DMS53 (cell line): ENCODE measurements at regions not wholly inside any gene's neighbourhood (a gene's known extent, or its start where the extent isn't known, plus 50 kb on each side); places are given as distances from the start of the nearest gene placed in this dataset.

ENCODE experiments used
- DNase-seq: peaks from one replicate; lab custom pipeline; 2025; lab: John Stamatoyannopoulos, UW

DNA sequence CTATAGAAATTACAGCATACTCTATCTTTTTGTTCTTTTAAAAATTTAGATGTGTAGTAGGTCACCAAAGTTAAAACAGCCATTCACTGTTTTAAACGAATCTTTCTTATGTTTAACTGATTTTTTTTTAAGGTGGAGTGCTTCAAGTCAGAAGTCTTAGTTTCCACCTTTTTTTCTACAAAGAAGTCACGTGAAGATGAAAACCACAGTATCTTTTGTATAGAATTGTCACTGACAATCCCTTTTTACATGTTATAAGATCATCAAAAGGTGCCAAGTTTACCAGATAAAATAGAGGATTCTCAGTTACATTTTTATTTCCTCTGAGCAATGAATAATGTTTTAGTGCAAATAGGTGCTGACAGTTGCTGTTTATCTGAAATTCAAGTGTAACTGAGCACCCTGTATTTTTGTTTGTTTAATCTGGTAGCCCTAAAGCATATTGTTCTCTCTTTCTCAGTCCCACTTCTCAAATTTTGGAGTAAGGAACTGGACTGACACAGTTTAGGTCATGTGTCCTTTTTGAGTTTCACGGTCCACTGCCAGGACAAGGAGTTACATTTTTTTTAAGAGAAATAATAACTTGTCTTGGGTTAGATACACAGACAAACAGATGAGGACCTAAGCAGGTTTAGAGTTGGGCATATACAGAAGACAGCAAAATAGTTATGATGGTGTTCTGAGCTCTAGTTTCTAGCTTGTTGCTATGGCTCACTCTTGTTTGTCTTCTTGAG lies 233.2 kb upstream of the MBL2 start:
- peak; percentile 72 for DNase-seq

DNA sequence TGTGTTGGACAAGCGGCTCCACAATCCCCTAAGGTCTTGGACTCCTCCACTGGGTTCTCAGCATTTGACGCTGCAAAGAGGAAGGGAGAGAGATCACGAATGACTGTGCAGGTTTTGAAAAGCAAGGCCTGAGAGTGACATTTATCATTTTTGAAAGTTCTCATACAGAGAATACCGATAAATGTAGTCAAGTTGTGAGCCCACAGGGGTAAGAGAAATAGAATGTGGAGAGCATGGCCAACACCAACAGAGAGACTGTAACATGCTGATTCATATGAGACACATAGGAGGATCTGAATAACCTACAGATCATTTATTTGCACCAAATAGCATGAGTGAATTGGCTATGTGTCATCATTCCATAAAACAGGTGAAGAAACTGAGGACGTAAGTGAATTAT lies 230.5 kb upstream of the MBL2 start:
- no peak for DNase-seq

DNA sequence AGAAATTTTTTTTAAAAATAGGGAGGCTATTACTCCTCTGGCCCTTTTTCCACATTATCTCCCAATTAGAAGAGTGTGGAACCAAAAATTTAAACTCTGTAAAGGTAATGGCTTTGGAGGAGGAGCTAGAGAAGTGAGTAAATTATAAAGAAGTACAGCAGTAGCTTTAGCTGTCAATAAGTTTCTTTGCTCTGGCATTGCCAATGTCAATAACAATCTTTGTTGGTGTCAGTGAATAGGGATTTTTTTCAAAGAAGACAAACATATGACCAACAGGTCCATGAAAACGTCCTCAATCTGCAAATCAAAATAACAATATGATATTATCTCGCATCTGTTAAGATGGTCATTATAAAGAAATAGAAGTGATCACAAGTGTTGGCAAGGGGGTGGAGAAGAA lies 227.1 kb upstream of the MBL2 start:
- peak; percentile 30 for DNase-seq

DNA sequence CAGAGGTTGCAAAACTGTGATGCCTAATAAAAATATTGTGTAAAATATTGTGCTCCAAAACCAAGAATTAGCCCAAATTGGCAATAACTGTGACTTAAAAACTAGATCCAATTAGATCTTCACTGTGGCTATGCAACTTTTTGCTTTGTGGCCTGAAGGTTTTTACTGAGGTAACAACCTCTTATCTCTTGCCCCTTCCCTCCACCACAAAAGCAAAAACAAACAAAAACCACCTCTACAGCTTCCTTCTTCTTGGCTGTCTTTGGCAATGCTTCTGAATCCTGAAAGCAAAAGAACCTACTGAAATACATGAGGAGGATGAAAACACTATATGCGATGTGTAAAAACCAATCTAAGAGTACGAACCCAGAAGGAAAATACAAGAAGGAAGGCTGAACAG lies 226.7 kb upstream of the MBL2 start:
- peak; percentile 16 for DNase-seq

DNA sequence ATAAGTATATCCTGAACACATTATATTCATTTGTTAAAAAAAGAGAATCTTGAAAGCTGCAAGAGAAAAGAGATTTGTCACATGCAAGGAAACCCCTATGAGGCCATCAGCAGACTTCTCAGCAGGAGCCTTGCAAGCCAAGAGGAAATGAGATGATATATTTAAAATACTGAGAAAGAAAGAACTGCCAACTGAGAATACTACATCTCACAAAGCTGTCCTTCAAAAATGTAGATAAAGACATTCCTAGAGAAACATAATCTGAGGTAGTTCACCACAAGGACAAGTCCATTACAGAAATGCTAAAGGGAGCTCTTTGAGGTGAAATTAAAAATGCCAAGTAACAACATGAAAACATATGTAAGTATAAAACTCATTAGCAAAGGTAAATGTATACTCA lies 224.4 kb upstream of the MBL2 start:
- DNase-seq, result no peak

DNA sequence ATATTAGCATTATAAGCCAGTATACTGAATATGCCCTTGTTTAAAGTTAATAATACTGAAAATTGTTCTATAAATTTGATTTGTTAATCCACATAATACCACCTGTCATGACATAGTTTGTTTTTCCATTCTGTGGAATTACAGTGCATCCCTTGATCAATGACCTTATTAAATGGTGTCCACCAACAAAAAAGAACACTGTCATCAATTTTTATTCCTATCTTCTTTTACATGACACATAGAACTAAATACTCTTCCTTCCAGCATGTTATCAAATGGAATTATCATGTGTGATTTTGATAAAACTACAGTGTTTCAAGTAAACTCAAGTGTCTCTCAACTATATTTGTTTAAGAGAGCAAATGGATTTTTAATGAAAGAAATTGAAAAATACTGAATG lies 221.8 kb upstream of the MBL2 start:
- DNase-seq, result no peak

DNA sequence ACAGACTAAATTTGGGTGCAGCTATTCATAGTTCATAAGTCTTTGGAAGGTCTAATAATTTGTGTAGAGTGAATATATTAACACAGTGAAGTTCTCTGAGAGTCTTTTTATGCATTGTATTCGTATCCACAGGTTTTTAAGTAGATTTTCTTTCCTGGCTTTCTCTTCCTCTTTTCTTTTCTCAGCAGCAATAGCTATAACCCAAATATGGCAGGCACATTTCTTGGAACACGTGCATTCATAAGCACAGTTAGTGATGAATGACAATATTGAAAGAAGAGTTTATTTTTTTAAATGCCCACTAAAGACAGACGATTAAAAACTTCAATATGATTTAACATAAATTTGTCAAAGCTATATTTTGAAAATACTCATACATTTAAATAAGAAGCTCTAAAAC lies 220.5 kb upstream of the MBL2 start:
- no peak for DNase-seq

DNA sequence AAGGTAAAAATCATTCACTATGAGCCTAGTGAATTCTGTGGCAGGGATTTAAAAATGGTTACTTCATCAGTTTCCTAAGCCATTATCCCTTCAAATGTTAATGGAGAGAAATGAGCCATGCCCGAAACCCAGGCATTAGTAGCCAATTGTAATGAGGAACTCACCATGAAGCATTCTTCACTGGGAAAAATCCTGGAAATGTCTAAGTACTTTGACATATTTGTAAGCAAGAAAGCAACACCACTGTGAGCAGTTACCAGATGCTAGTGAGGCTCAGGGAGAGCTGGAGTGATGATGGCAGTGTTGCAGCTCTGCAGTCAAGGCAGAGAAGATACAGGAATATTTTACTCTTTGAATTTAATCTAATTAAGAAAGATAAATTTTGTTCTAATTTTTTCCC lies 220.0 kb upstream of the MBL2 start:
- DNase-seq, result no peak

DNA sequence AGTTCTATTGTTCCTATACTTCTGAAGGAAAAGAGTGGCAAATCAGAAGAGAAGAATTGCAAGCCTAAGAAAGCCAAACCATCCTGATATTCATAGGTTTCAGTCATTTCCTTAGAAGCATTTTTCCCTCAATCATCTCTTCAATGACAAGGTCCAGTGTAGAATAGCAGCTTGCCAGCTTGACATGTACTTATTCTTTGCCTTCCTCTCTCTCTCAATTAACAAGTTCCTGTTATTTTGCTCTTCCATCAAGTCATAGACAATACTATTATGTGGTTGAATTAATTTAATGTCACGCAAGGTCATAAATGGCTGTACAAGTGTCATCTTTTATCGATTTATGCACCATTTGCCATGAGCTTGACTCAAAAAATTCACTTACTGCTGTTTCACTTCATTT lies 216.3 kb upstream of the MBL2 start:
- DNase-seq, result no peak

DNA sequence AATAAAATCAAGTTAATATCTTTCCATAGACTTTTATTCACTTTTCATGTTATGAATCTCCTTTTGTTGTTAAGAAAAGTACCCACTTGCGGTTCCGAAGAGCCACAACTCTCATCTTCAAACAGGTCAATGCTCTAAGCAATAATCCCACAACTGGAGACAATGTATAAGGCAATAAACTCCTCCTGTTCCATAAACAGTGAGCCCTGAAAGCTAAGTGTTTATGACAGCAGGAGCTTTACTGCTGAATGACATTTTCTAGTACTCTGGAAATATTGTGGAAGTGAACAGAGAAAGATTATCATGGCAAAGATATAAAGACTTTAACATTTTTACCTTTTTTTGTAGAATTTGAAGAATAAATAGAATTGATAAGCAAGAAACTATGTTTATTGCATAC lies 213.5 kb upstream of the MBL2 start:
- DNase-seq, result no peak

DNA sequence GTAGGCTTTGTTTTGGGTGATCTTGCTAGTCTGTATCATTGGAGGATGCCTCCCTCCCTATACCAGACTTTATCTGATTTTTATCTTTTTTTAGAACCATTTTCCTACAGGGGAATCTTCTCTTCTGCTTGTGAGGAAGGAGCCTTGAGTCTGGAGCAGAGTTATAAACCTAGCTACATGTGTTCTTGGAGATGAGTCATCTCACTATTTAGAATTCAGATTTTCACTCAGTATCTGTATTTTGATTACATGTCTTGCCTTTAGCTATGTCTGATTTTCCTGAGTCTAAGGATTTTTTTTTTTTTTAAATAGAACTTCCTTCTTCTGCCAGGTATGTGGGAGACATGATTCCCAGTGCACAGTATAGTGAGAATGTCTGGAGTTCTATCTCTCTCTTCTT lies 211.6 kb upstream of the MBL2 start:
- no peak for DNase-seq

DNA sequence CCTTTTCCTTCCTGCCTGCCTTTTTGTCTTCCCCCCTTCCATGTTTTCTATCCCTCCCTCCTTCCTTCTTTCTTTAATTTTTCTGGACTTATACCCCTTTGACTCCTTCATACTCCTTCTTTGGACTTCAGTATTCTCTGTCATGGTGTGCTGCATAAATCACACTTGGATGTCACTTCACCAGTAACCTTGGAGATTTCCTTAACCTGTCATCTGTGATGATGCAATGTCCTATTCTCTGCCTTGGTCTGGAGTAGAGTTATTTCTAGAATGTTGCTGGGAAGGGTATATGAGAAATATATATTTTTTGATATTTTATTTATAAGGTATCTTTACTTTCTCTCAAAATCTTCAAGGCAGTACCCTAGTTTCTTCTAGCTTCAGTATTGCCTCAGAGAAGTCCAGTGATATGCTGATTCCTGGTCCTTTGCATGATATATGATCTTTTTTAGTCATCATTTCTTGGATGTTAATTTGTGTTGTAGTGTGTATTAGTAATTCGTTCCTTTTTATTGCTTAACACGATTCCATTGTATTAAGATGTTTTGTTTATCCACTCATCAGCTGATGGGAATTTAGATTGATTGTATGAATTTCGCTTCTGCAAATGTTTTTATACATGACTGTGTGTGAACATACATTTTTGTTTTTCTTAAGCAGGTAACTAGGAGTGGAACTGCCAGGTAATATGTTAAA lies 206.9 kb upstream of the MBL2 start:
- no peak for DNase-seq

DNA sequence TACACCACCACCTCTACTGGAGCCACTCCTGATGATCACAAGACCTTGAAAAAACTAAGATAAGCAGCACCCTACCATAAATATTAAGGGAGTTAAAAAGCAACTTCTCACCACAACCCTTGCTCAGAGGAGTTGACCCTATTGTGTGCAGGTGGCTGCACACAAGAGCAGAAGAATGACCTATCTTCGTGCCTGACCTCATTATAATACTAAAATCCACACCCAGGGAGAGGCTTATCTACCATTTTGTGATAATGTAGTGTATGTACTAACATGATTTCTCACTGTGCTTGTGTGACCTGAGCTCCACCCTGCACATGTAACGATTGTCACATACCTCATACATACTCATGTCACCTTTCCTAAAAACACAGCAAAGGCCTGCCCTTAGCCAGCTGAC lies 205.0 kb upstream of the MBL2 start:
- no peak for DNase-seq

DNA sequence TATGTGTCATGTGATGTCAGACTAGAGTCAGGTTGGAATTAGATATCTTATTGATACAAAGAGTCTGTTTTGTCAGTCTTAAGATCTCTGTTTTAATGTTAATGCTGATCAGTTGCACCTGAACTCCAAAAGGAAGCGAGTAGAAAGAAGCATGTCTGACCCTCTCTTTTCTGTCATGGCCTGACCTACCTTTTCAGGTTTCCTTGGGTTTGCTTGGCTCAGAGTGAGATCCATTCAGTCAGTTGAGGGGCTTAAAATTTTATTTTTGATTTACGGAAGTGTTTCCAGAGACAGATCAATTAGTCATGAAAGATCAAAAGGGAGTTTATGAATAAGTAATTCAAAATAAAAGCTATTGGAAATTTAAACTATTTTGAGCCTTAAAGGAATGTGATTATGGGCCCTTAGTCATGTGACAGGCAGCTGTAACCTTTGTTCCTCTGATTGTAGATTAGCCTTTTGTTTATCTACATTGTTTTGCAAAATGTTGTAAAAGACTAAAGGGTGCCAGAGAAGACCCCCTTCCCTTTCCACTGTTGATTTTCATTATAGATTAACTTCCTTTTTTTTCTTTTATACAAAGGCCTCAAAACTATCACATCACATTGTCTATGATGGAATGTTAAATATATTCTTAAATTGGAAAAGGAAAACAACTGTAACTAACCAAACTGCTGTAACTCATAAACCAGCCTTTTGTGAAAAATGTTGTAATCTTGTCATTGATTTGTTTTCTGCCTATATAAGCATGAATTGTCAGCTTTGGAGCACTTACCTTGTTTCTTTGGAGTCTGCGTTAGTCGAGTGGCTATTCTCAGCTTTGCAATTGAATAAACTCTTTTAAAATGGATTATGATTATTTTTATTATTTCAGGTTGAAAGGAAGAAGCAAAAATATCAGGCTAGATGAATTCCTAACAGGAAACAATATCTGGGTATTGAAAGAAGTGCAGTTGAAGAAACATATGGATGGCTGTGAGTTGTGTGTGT lies 195.5 kb upstream of the MBL2 start:
- no peak for DNase-seq

DNA sequence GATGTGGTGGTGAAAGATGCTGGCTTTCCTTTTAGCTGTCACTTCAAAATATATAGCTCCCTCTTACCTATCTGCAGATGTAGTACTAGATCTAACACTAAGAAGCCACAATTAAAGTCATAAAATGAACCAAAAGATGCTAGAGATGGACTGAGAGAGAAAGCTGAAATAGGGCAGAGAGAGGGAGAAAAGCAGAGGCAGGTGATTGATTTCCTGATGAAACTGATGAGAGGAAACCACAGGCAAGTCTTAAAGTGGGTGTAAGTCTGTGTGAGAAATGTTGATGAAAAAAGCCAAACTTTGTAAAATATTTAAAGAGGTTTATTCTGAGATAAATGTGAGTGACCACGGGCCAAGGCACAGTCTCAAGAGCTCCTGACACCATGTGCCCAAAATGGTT lies 194.3 kb upstream of the MBL2 start:
- no peak for DNase-seq

DNA sequence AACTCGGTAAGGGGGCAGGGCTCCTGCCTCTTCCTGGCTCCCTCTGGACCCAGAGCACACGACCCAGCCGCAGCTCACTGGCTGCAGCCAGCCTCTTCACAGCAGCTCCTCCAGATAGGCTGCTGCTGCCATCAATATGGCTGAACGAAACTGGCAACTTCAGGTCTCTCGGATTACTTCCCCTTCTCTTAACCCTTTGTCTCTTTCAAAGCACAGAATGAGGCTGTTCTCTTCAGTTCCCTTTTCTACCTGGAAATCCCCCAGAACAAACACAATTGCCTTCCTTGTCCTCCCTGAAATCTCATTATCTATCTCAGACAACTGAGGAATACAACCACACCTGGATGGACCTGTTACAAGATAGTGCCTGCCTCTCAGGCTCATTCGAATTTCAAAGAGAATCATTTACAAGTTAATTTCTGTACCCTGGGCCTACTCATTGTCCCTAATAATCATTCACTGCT lies 193.4 kb upstream of the MBL2 start:
- DNase-seq, result no peak

DNA sequence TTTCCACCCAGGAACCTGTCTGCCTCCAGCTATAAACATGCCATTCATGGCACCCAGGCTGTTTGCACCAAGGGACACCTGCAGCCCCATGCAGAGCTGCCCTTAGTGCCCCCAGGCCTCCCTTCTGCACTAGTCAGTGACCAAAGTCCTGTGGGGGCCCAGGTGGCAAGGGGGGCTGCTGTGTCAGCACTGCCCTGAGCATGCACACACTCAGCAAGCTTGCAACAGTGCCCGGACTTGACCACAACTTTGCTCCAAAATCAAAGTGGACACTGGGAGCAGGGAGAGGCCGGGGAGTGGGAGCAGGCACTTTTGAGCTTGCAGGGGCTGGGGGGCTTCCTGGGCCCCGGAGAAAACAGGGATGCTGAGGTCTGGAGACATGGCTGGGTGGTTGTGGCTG lies 192.9 kb upstream of the MBL2 start:
- no peak for DNase-seq

DNA sequence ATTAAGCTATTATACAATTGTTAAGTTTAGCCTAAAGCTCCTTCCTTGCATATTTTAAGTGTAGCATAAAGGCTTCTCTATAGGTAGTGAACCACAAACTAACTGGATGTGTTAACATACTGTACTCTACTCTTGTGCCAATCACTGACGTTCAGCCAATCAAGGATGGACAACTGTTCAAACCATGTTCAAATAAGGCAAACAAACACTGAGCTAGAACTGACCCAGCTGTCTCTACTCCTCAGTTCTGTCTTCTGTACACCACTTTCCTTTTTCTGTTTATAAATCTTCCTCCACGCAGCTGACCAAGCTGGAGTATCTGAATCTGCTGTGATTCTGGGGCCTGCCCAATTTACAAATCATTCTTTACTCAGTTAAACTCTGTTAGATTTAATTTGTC lies 188.7 kb upstream of the MBL2 start:
- DNase-seq, result peak; percentile 67

DNA sequence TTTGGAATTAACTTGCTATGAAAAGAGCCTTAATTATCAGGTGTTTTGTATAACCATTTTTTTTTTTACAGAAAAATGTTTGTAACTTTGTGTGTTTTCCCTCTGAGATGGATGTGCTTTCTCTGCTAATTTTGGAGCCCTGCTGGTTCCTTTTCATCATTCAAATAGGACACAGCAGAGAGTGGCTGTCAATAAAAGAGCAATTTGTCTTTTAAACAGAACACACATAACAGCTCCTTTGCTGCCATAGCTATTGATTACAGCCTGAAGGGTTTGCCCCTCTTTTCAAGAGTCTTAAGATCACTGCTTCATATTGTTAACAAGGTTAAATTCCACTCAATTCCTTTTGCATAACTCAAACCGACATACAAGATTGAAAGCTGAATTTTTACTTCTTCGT lies 187.2 kb upstream of the MBL2 start:
- DNase-seq, result no peak

DNA sequence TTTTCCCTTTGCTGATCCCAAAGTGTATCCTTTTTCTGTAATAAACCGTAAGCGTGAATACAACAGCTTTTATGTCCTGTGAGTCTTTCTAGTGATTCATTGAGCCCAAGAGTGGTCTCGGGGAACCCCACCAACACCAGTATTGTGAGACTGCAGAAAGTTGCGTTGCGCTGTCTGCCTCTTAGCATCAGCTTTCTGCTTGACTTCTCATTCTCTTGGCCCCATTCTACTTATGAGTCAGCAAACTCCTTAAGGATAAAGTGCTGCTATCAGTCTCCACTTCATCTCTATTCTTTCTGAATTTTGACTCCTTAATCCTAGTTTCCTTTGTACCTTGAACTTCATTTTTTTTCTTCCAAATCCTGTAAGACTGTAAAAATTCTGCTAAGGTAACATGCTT lies 184.3 kb upstream of the MBL2 start:
- no peak for DNase-seq

DNA sequence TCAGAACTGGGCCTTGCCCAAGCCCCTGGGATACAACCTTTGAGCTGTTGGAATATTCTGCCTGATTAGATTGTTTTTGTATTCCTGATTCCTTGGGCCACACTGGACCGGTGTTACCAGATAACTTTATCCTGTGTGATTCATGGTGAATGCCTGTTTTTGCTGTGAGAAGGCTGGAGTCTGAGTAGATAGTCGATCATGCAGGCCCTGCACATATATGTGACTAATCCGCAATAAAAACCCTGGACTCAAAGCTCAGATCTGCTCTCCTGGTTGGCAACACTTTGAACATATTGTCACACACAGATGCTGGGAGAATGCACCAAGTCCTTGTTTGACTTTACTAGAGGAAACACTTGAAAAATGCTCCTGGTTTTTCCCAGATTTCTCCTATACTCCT lies 183.9 kb upstream of the MBL2 start:
- peak; percentile 4 for DNase-seq

DNA sequence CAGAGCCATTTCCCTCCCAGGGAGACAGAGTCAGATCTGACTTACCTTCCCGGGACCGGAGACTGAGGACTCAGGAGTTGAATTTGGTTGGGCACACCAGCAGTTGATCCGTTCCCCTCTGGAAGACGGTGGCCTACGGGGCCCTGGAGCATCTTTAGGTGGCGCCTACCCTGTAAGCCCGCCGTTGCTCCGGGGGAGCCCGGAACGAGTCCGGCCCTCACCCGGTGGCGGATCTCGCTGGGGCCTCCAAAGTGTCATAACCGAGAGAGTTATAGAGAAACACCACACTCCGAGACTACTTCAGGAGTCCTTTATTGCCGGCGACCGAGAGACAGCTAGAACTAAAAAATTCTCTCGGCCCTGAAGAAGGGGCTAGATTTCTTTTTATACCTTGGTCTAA lies 182.8 kb upstream of the MBL2 start:
- no peak for DNase-seq

DNA sequence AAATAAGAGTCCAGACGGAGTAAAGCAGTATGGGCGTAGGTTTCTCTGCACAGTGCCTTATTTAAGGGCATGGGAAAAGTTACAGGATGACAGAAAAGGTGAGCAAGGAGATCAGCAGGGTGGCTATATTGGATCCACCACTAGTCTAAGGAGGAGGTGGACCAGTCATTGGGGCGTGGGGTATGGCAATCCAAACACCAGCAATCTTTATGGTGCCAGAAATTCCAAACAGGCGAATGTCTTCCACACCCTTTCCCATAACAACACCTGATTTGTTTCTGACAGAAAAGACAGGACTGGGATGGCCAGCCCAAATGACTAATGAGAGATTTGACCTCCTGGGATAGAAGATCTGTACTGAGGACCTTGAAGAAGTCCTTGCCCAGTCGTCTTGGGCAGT lies 181.8 kb upstream of the MBL2 start:
- DNase-seq, result no peak
